Erythroblast (primary cell): ENCODE measurements at regions not wholly inside any gene's neighbourhood (a gene's known extent, or its start where the extent isn't known, plus 50 kb on each side); places are given as distances from the start of the nearest gene placed in this dataset.

Experiments used
- DNase-seq, 2 experiments: peaks; one replicate each; lab custom pipeline; 2025; lab: John Stamatoyannopoulos, UW
- GATA1 ChIP-seq: IDR thresholded peaks from 2 replicates; pipeline ENCODE4 v1.6.1; 2011; ENCODE audit warnings: low read depth, mild to moderate bottlenecking, control low read depth, low read length, moderate library complexity
- POLR2A ChIP-seq: IDR thresholded peaks from 2 replicates; pipeline ENCODE4 v1.6.1; 2011; ENCODE audit warnings: mild to moderate bottlenecking, low read length

DNA sequence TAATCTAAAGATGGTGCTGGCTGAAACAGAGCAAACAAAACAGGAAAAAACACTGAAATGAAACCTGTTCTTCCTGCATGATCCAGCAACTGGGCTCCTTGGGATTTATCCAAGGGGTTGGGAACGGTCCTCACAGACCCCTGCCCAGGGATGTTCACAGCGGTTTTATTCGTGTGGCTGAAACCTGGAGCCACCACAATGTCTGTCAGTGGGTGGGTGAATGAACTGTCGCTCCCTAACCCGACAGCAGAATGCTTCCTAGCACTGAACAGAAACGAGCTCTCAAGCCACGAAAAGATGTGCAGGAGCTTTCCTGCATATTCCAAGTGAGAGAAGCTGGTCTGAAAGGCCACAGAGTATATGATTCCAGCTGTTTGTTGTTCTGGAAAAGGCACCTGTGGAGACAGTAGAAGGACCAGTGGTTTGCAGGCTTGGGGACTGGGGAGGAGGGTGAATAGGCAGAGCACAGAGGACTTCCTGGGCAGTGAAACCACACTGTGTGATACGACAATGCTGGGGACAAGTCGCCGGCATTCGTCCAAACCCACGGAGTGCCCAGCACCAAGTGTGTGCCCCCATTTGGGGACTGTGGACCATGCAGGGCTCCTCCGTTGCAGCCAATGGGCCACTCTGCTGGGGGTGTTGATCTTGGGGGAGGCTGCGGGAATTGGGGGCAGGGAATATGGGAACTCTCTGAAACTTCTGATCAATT lies 73.9 kb downstream of the TEX29 start:
- no peak for DNase-seq
- TF ChIP-seq POLR2A: no peak
- TF ChIP-seq GATA1: no peak

DNA sequence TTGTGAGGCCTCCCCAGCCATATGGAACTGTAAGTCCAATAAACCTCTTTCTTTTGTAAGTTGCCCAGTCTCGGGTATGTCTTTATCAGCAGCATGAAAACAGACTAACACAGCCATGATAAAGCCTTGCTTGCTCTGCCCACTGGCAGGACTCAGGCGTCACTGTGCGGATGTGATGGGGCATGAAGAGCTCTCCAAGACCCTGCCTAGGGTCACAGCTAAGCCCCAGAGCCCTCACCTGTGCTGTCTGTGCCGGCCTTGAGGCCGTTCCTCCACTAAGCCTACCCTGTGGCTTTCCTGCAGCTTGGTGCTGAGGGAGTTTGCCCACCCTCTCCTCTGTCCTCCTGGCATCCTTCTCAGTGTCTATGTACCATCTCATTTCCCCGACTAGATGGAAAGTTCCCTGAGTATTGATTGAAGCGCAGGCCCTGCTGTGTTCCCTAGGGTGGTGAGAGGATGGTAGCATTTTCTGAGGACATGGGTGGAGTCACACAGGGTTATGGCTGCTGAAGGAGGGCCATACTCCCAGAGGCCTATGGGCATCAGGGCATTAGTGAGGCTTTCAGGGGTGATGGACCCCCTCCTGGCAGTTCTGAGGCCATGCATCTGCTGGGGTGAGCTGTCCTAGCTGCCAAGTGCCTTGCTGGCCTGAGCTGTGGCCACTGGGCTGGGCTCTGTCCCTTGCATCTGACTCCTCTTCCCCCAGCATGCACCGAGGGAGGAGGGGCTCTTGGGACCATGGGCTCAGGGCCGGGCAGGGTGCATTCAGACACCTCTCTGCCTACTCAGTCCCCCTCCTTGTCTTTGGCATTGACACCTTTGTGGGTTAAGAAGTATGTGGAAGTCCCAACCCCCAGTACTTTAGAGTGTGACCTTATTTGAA lies 75.3 kb downstream of the TEX29 start:
- TF ChIP-seq GATA1 (no peak), POLR2A (no peak)

GRCh38 chr13:111396457-111396856 lies 76.0 kb downstream of the TEX29 start:
- TF ChIP-seq POLR2A (no peak), GATA1 (no peak)
- DNase-seq: no peak

More for the DNA sequence above, 75.3 kb downstream of the TEX29 start:
- no peak for DNase-seq

DNA sequence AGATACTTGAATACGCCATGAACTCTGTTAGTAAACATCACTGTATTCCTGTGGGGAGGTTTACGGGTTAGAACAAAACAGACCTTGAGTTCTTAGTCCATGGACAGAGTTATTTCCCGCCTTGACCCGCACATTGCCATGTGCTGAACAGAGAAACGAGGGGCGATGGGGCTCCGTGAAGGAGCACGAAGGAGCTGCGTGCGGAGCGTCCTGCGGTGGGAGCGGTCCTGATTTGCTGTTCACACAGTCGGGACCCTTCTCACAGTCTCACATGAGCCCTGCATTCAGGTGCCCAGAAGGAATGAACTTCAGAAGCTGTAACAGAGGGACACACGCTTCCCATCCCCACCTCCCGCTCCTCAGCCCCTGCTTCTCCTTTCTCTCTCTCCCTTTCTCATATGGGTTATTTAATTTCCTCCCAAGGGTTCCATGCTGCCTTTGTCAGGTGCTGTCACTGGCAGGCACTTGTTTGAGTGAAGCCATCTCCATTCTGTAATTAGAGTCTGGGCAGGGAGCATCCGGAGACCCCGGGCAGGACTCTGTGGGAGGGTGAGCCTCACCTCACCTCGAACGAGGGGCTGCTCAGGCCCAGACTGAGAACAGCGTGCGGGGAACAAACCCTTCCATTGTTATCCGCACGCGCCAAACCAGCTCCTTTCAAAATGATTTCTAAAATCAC lies 76.9 kb downstream of the TEX29 start:
- no peak for DNase-seq
- TF ChIP-seq POLR2A: no peak
- no peak for TF ChIP-seq GATA1

GRCh38 chr13:111398196-111398595 lies 77.8 kb downstream of the TEX29 start:
- DNase-seq: no peak
- TF ChIP-seq GATA1 (no peak), POLR2A (no peak)

DNA sequence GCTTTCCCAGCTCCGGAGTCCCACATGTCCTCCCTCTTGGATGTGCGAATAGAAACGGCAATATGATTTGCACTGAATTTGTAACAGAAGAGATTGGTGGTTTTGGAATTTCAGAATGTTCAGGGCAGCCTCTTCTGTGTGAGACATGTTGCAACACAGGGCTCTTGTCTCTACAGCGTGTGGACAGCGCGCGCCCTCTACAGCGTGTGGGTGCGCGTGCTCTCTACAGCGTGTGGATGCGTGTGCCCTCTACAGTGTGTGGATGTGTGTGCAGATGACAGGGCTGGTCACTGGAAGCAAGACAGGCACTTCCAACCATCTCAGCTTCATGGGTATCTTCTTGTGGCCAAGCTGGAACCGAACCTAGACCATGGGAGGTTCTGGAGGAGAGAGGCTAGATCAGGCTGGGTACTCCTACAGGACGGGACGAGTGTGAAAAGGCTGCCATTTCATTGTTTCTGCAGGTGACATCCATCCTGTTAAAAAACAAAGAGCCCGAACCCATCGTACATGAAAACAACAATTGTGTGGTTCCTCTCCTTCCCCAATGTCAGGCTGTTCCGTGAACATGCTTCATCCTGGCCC lies 78.4 kb downstream of the TEX29 start:
- no peak for DNase-seq
- no peak for TF ChIP-seq GATA1
- TF ChIP-seq POLR2A: no peak

GRCh38 chr13:111399334-111399733 lies 78.9 kb downstream of the TEX29 start:
- DNase-seq: no peak
- TF ChIP-seq GATA1: no peak
- no peak for TF ChIP-seq POLR2A

DNA sequence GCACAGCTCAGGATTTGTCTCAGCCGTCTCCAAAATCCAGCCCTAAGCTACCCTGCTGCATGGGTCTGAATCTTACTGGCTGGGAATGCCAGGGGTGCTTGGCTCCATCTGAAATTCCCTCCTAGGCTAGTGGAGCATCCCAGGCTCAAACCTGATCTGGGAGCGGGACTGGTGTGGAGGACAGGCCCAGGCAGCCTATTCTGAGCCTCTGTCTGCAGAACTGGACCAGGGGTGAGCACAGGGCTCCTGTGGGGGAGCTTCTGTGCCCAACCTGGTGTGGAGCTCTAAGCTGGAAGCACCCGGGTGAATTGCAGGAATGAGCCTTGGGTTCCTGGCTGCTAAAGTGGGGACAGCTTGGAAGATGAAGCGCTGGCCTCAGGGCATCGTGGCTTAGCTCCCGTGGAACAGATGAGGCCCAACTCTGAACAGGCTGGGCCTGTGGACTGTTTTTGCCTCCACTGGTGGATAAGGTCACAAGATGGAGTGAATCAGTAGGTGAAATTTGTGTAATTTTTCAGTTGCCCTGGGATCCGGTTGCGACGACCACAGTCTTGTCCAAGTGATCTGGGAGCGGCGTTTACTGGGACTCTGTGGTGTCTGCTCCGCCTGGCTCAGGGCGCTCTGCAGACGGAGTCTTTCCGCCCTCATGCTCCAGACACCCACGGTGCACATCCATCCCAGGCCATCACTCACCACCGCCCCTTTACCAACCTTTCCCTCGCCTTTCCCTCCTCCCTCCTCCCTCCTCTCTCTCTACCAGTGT lies 79.5 kb downstream of the TEX29 start:
- TF ChIP-seq POLR2A: no peak
- TF ChIP-seq GATA1: no peak
- no peak for DNase-seq

- TF ChIP-seq GATA1: no peak
- no peak for TF ChIP-seq POLR2A
- no peak for DNase-seq
Measured at GRCh38 chr13:111401151-111401550, 80.7 kb downstream of the TEX29 start.

DNA sequence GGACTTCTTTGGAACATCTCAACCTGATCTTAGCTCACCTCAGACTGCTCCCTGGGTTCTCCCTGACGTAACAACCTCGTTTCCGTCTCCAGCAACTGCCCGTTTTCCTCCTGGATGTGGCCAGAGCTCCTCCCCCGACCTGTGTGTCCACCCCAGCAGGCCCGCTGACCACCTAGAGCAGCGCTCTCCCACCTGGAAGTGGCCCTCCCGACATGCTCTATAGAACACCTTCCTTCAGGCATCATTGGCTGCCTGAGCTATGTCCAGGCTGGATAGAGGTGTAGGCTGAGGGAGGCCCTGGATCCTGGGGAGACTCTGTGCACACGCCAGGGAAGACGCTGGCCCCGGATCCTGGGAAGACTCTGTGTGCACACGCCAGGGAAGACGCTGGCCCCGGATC lies 81.3 kb downstream of the TEX29 start:
- no peak for DNase-seq
- TF ChIP-seq POLR2A (no peak), GATA1 (no peak)

- TF ChIP-seq POLR2A: no peak
- TF ChIP-seq GATA1: no peak
- DNase-seq: no peak
Measured at GRCh38 chr13:111402441-111402840, 82.0 kb downstream of the TEX29 start.

DNA sequence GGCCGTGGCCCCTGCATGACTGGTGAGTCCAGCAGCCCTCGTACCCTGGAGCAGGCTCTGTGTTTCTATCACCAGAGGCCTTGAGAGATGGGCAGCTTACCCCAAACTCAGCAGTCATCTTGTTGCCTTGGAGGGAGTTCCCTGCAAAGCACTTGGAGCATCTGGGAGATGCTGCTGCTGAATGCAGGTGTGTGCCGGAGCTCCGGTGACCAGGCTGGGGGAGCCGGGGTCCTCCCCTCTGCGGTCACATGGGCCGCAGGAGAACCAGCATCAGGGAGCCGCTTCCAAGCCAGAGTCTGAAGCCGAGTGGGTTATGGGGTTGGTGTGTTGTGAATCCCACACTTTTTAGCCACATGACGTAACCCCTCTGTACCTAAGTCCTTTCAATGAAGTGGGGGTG lies 82.8 kb downstream of the TEX29 start:
- DNase-seq: no peak
- TF ChIP-seq POLR2A (no peak), GATA1 (no peak)

- no peak for DNase-seq
- no peak for TF ChIP-seq POLR2A
- no peak for TF ChIP-seq GATA1
Measured at GRCh38 chr13:111404746-111405145, 84.3 kb downstream of the TEX29 start.
